ENCODE measurements at regions not wholly inside any gene's neighbourhood (a gene's known extent, or its start where the extent isn't known, plus 50 kb on each side); places are given as distances from the start of the nearest gene placed in this dataset.

DNA sequence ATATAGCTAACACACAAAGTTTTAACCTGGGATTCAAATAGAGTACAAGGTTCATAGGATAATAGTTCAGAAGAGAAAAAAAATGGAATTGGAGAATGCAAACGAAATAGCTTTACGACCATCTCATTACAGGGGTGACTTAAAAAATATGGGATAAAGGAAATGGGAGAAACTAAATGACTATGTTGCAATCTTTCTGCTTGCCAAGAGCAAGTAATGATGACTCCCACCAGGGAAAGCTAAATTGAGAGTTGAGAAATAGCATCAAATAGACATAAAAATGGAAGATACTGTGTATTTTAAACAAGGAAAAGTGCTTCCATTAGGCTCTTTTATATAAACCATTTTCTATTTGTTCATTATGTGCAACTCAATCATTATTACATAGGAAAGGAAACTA, 155.7 kb upstream of the ATXN7L3B start:
- Histone ChIP-seq H3K9me3 (ENCODE audit: control insufficient read depth in 1 of 2, insufficient read depth in 1 of 2, low read length in 2 of 2) (no peaks in the 10 kb centered on the region), H3K27ac (ENCODE audit: low read depth in 1 of 2, low read length in 2 of 2) (no peak overlapping the region), H3K4me1 (ENCODE audit: insufficient read depth, low read length) (no peaks in the 10 kb centered on the region), H3K36me3 (ENCODE audit: insufficient read depth, low read length) (no peaks in the 10 kb centered on the region), H3K27me3 (ENCODE audit: control insufficient read depth in 1 of 2, insufficient read depth in 2 of 2, low read length in 2 of 2) (no peaks in the 10 kb centered on the region), H3K4me3 (ENCODE audit: low read length) (no peak overlapping the region)
- H3K27ac Mint-ChIP-seq: no peak overlapping the region
- H3K4me3 Mint-ChIP-seq: no peak overlapping the region
- intact Hi-C loops (cut with DNase I, micrococcal nuclease): no loop called here
- no peaks in the 10 kb centered on the region for H3K36me3 Mint-ChIP-seq (ENCODE audit: low read depth)
- DNase-seq (no peak), ATAC-seq (ENCODE audit: poor library complexity) (no peak)
- TF ChIP-seq, protein P1, sequence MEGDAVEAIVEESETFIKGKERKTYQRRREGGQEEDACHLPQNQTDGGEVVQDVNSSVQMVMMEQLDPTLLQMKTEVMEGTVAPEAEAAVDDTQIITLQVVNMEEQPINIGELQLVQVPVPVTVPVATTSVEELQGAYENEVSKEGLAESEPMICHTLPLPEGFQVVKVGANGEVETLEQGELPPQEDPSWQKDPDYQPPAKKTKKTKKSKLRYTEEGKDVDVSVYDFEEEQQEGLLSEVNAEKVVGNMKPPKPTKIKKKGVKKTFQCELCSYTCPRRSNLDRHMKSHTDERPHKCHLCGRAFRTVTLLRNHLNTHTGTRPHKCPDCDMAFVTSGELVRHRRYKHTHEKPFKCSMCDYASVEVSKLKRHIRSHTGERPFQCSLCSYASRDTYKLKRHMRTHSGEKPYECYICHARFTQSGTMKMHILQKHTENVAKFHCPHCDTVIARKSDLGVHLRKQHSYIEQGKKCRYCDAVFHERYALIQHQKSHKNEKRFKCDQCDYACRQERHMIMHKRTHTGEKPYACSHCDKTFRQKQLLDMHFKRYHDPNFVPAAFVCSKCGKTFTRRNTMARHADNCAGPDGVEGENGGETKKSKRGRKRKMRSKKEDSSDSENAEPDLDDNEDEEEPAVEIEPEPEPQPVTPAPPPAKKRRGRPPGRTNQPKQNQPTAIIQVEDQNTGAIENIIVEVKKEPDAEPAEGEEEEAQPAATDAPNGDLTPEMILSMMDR (IDR thresholded peaks at IDR 0.05): no peak
- H3K27me3 Mint-ChIP-seq: no peaks in the 10 kb centered on the region
- POLR2A ChIA-PET: no interaction called here
- CTCF ChIA-PET: interaction anchor here (0.9 to 1.5 kb wide), 2 partner anchors 9 to 26 kb away, joined by 3 read pairs; no protein-coding TSS in a partner anchor
- H3K9me3 Mint-ChIP-seq: no peaks in the 10 kb centered on the region
- no peaks in the 10 kb centered on the region for H3K4me1 Mint-ChIP-seq (ENCODE audit: low read depth)

DNA sequence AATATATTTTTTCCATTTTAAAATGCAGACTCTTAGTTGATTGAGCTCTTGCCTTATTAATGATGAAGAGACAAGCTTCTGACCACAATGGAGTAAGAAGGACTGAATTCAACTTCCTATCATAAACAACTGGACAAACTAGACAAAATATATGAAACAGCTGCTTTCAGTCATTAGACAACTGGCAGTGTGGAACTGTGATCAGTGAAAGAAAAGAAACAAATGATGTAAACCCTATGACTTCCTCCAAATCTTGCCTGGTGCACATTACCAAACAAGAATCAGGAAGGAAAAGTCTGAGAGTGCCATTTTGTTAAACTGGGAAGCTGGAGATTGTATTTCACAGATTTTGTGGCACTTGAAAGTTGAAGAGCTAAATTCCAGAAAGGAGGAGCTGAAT, 154.7 kb upstream of the ATXN7L3B start:
- Mint-ChIP-seq H3K4me1 (ENCODE audit: low read depth) (no peaks in the 10 kb centered on the region), H3K36me3 (ENCODE audit: low read depth) (no peaks in the 10 kb centered on the region), H3K27ac (no peak overlapping the region), H3K4me3 (no peak overlapping the region), H3K27me3 (no peaks in the 10 kb centered on the region), H3K9me3 (no peaks in the 10 kb centered on the region)
- POLR2A ChIA-PET: no interaction called here
- Histone ChIP-seq H3K4me3 (ENCODE audit: low read length) (no peak overlapping the region), H3K36me3 (ENCODE audit: insufficient read depth, low read length) (no peaks in the 10 kb centered on the region), H3K27me3 (ENCODE audit: control insufficient read depth in 1 of 2, insufficient read depth in 2 of 2, low read length in 2 of 2) (no peaks in the 10 kb centered on the region), H3K4me1 (ENCODE audit: insufficient read depth, low read length) (no peaks in the 10 kb centered on the region), H3K27ac (ENCODE audit: low read depth in 1 of 2, low read length in 2 of 2) (no peak overlapping the region), H3K9me3 (ENCODE audit: control insufficient read depth in 1 of 2, insufficient read depth in 1 of 2, low read length in 2 of 2) (no peaks in the 10 kb centered on the region)
- TF ChIP-seq, protein P1 (IDR thresholded peaks at IDR 0.05): no peak
- no peak for DNase-seq
- intact Hi-C loops (cut with DNase I, micrococcal nuclease): no loop called here
- ATAC-seq (ENCODE audit: poor library complexity): no peak
- CTCF ChIA-PET: interaction anchor here (1.5 kb wide), 1 partner anchor 10 kb away, joined by 3 read pairs; no protein-coding TSS in a partner anchor

DNA sequence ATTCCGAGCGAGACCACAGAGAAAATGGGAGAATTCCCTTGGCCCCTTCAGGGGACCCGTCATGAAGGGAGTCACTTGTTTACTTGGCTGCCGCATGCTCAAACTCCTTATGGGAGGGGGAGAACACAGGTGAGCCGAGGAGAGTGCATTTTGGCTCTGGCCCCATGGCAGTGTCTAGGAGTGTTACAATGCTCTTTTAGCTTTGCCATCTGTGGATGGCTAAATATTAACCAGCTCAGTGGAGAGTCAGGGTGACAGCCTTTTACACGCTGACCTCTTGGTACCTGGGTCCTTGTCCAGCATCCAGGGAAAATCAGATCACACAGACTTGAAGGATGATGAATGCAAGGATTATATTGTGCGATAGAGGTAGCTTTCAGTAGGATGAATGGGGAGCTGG, 146.4 kb upstream of the ATXN7L3B start:
- no peak for DNase-seq
- H3K9me3 ChIP-seq (ENCODE audit: control insufficient read depth in 1 of 2, insufficient read depth in 1 of 2, low read length in 2 of 2): no peaks in the 10 kb centered on the region
- H3K4me1 Mint-ChIP-seq (ENCODE audit: low read depth): no peaks in the 10 kb centered on the region
- no peak overlapping the region for H3K4me3 ChIP-seq (ENCODE audit: low read length)
- ChIA-PET CTCF (no interaction called here), POLR2A (no interaction called here)
- H3K9me3 Mint-ChIP-seq: no peaks in the 10 kb centered on the region
- no peaks in the 10 kb centered on the region for H3K36me3 ChIP-seq (ENCODE audit: insufficient read depth, low read length)
- ATAC-seq (ENCODE audit: poor library complexity): no peak
- H3K27ac Mint-ChIP-seq: no peak overlapping the region
- H3K27ac ChIP-seq (ENCODE audit: low read depth in 1 of 2, low read length in 2 of 2): no peak overlapping the region
- TF ChIP-seq, protein P1 (IDR thresholded peaks at IDR 0.05): no peak
- no peaks in the 10 kb centered on the region for H3K36me3 Mint-ChIP-seq (ENCODE audit: low read depth)
- intact Hi-C loops (cut with DNase I, micrococcal nuclease): no loop called here
- H3K27me3 ChIP-seq (ENCODE audit: control insufficient read depth in 1 of 2, insufficient read depth in 2 of 2, low read length in 2 of 2): no peaks in the 10 kb centered on the region
- H3K4me1 ChIP-seq (ENCODE audit: insufficient read depth, low read length): no peaks in the 10 kb centered on the region
- no peaks in the 10 kb centered on the region for H3K27me3 Mint-ChIP-seq
- no peak overlapping the region for H3K4me3 Mint-ChIP-seq
